A673 (cell line): ENCODE measurements at regions not wholly inside any gene's neighbourhood (a gene's known extent, or its start where the extent isn't known, plus 50 kb on each side); places are given as distances from the start of the nearest gene placed in this dataset.
"Not testable (repeated sequence)": the region's sequence is repeated elsewhere in the genome, so short reads cannot be mapped to it uniquely, and the experiment has no call there.

Experiments
- BruUV-seq: library from RNA; stranded (reverse); fragments of 400-500 nt; replicated peaks from 2 replicates; lab custom pipeline; 2021; lab: Mats Ljungman, UMichigan
- CTCF ChIA-PET: fragments of 300-600 bp; sonication (Branson Sonifier 250); formaldehyde crosslinking; loops from one replicate; lab custom pipeline; 2022; ENCODE audit warnings: antibody characterized with exemption; lab: Charles Lee
- POLR2A ChIA-PET: fragments of 300-600 bp; sonication (Branson Sonifier 250); formaldehyde crosslinking; loops from one replicate; lab custom pipeline; 2022; ENCODE audit warnings: antibody characterized with exemption; ENCODE audit not compliant: low non-redundant PET; lab: Charles Lee
- DNase-seq: peaks from one replicate; pipeline ENCODE4 v3.0.0-alpha.2; 2015; ENCODE audit warnings: low spot score
- H3K27ac ChIP-seq: fragments of 200-600 bp; sonication (generic); 2 replicates; pipeline ENCODE4 v1.5.1; 2016; ENCODE audit warnings: mixed run types, low read depth, mild to moderate bottlenecking, mixed read lengths, antibody characterized with exemption, low read length; ENCODE audit not compliant: poor library complexity, severe bottlenecking
- H3K27me3 ChIP-seq: fragments of 200-600 bp; sonication (generic); replicated peaks from 2 replicates; pipeline ENCODE4 v1.6.1; 2017; ENCODE audit warnings: mixed run types, low read depth, mild to moderate bottlenecking, mixed read lengths, antibody characterized with exemption, low read length; ENCODE audit not compliant: insufficient read depth, poor library complexity
- H3K36me3 ChIP-seq: fragments of 200-600 bp; sonication (generic); 2 replicates; pipeline ENCODE4 v1.6.1; 2016; ENCODE audit warnings: mixed run types, mild to moderate bottlenecking, mixed read lengths, antibody characterized with exemption, low read length; ENCODE audit not compliant: insufficient read depth, poor library complexity, severe bottlenecking
- H3K4me1 ChIP-seq: fragments of 200-600 bp; sonication (generic); 2 replicates; pipeline ENCODE4 v1.6.1; 2017; ENCODE audit warnings: mixed run types, mild to moderate bottlenecking, mixed read lengths, antibody characterized with exemption, low read length; ENCODE audit not compliant: insufficient read depth, poor library complexity, severe bottlenecking
- H3K4me3 ChIP-seq: fragments of 200-600 bp; sonication (generic); 2 replicates; pipeline ENCODE4 v1.5.1; 2016; ENCODE audit warnings: low read depth, mixed run types, mild to moderate bottlenecking, mixed read lengths, low read length; ENCODE audit not compliant: poor library complexity, severe bottlenecking
- H3K9me3 ChIP-seq: fragments of 200-600 bp; sonication (generic); 2 replicates; pipeline ENCODE4 v1.6.1; 2016; ENCODE audit warnings: mixed run types, low read depth, mild to moderate bottlenecking, mixed read lengths, antibody characterized with exemption, low read length; ENCODE audit not compliant: poor library complexity, severe bottlenecking
- EZH2 ChIP-seq: fragments of 200-600 bp; sonication (generic); IDR thresholded peaks from 2 replicates; pipeline ENCODE4 v1.6.1; 2017; ENCODE audit warnings: borderline replicate concordance, low read depth, mild to moderate bottlenecking, mixed read lengths, antibody characterized with exemption, low read length; ENCODE audit not compliant: poor library complexity, severe bottlenecking
- intact Hi-C: fragments of 100-400 bp; cut with micrococcal nuclease; formaldehyde crosslinking; loops from one replicate; pipeline ENCODE4 v1.10.0; 2022; ENCODE audit not compliant: unreplicated experiment
- TF ChIP-seq, protein P1 (sequence below): fragments of 300-800, 200-600 bp; sonication (generic); conservative IDR thresholded peaks from 2 replicates; pipeline ENCODE4 v1.5.1; 2017; ENCODE audit warnings: low read depth, mild to moderate bottlenecking, antibody characterized with exemption, low read length, moderate library complexity, mixed read lengths

DNA sequence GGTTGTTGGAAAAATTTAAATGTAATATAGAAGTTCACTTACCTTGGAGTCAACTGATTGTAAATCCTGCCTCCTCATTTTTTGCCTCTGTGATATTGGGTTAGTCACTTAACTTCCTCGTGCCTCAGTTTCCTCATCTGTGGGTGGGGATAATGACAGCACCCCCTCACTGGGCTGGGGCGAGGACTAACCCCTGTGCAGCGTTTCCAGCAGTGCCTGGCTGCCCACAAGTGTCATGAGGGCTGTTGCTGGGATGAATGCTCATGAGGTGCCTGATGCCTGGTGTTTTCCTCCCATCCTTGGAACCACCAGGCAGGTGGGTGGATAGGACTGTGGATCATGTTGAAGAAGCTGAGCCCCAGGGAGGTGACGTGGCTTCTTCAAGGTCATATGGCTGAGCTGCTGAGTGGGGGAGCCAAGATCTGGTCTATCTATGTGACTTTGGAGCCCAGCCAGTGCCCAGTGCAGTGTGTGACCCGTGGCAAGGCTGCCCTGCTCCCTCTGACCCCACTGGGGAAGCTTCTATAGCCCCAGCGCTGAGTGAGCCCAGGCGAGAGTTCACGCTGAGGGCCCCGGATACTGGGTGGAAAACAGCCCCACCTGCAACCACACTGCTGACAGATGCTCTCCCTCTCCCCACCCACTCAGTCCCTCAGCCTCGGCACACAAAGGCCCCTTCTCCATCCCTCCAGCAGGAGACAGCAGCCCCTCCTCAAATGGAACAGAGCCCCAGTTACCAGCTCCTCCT is 446.0 kb downstream of the PTPRU start:
- no peaks in the 10 kb centered on the region for H3K4me1 ChIP-seq

DNA sequence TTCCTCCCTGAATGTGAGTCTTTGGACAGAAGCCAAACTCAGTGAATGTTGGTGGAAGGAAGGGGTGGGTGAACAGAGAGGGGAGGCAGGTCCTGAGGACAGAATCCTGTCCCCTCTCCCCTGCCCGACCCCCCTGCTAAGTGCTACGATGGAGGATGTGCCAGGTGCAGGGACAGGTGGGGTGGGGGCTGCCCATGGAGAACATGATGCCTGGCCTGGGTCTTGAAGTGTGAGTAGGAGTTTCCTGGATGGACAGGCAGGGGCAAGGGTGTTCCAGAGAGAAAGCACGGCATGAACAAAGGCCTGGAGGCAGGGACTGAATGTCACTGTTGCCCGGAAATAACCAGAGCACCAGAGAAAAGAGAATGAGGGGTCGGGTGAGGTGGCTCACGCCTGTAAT is 445.1 kb downstream of the PTPRU start:
- intact Hi-C loops, result not testable (repeated sequence)

More for the DNA sequence above, 446.0 kb downstream of the PTPRU start:
- Histone ChIP-seq H3K9me3 (no peaks in the 10 kb centered on the region), H3K27ac (no peak overlapping the region), H3K36me3 (no peaks in the 10 kb centered on the region), H3K27me3 (no peaks in the 10 kb centered on the region), H3K4me3 (no peak overlapping the region)
- POLR2A ChIA-PET, result no interaction called here
- DNase-seq, result no peak
- intact Hi-C loops, result no loop called here
- no TSS peak for BruUV-seq
- CTCF ChIA-PET, result no interaction called here
- no peak for TF ChIP-seq EZH2
- TF ChIP-seq, protein P1, sequence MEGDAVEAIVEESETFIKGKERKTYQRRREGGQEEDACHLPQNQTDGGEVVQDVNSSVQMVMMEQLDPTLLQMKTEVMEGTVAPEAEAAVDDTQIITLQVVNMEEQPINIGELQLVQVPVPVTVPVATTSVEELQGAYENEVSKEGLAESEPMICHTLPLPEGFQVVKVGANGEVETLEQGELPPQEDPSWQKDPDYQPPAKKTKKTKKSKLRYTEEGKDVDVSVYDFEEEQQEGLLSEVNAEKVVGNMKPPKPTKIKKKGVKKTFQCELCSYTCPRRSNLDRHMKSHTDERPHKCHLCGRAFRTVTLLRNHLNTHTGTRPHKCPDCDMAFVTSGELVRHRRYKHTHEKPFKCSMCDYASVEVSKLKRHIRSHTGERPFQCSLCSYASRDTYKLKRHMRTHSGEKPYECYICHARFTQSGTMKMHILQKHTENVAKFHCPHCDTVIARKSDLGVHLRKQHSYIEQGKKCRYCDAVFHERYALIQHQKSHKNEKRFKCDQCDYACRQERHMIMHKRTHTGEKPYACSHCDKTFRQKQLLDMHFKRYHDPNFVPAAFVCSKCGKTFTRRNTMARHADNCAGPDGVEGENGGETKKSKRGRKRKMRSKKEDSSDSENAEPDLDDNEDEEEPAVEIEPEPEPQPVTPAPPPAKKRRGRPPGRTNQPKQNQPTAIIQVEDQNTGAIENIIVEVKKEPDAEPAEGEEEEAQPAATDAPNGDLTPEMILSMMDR, result no peak

DNA sequence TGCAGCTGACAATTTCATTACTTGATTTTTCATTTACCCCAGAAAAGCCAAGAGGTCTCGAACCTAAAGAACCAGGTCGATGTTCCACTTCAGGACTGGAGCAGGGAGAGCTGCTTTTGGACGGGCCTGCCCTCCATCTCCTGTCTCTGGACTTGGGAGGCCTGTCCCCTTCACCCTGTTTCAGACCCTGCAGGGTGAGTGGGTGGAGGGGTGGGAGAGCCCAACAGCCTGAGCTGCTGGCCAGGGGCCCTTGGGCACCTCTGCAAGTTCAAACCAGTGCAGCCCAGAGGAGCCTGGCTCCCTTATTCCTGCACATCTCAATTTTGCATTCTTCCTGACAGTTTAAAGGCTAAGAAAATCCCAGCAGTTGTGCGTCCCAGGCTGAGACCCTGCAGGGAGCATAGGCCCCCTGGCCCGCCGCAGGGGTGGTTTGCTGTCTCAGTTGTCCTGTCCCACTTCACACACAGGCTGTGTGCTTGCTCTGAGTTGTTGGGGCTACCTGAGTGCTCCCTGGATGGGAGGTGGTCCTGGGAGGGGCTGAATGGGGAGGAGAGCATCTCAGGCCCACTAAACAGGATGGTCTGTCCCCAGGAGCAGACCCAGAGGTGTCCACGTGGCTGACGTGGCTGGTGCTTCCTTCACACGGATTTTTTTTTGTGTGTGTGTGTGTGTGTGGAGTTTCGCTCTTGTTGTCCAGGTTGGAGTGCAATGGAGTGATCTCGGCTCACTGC is 443.7 kb downstream of the PTPRU start:
- Histone ChIP-seq H3K27ac (no peak overlapping the region), H3K4me3 (no peak overlapping the region), H3K36me3 (no peaks in the 10 kb centered on the region), H3K4me1 (no peaks in the 10 kb centered on the region), H3K9me3 (no peaks in the 10 kb centered on the region), H3K27me3 (no peaks in the 10 kb centered on the region)
- no TSS peak for BruUV-seq
- ChIA-PET CTCF (no interaction called here), POLR2A (interaction anchor here (0.6 kb wide), 1 partner anchor 42 kb away, joined by 3 read pairs; no protein-coding TSS in a partner anchor)
- TF ChIP-seq, protein P1, result no peak
- TF ChIP-seq EZH2, result no peak
- intact Hi-C loops, result no loop called here
- DNase-seq, result no peak

More for the DNA sequence above, 445.1 kb downstream of the PTPRU start:
- CTCF ChIA-PET, H3K36me3 ChIP-seq, H3K27ac ChIP-seq, H3K9me3 ChIP-seq, H3K4me1 ChIP-seq, H3K4me3 ChIP-seq, H3K27me3 ChIP-seq, BruUV-seq, POLR2A ChIA-PET, DNase-seq: not testable (repeated sequence)
